ENCODE measurements at regions not wholly inside any gene's neighbourhood (a gene's known extent, or its start where the extent isn't known, plus 50 kb on each side); places are given as distances from the start of the nearest gene placed in this dataset.
"Not testable (repeated sequence)": the region's sequence is repeated elsewhere in the genome, so short reads cannot be mapped to it uniquely, and the experiment has no call there.

- Histone ChIP-seq H3K9ac (ENCODE audit: low read length) (no peak overlapping the region), H3K4me1 (ENCODE audit: control insufficient read depth, low read depth, low read length) (no peaks in the 10 kb centered on the region), H3K36me3 (ENCODE audit: control insufficient read depth, low read depth, low read length) (no peaks in the 10 kb centered on the region), H3K27me3 (ENCODE audit: control insufficient read depth, insufficient read depth, low read length) (no peaks in the 10 kb centered on the region), H3K4me3 (ENCODE audit: low read length) (no peak overlapping the region), H3K27ac (ENCODE audit: low read length) (no peak overlapping the region), H3K9me3 (ENCODE audit: control insufficient read depth, low read depth, low read length) (no peaks in the 10 kb centered on the region)
These were observed 145.7 kb upstream of the FERD3L start for GRCh38 chr7:19290968-19291367.

DNA sequence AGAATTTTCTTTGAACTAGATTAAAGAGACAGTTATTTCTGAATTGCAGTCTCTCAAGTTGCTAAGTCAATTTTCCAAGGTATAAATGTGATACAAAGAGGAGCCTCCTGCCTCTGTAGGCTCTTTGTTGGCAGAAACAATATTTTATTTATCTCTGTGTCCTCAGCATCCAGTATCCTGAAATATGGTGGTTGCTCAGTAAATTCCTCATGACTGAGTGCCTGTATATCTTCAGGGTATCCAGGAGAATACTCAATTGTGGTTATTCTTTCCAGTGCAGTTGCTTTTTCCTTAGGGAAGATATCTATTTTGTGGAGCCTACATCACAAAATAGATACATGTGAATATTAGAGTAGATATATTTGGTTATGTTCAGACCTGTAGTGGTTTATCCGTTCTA is 144.8 kb upstream of the FERD3L start:
- H3K9ac ChIP-seq (ENCODE audit: low read length), result no peak overlapping the region
- H3K36me3 ChIP-seq (ENCODE audit: control insufficient read depth, low read depth, low read length), result no peaks in the 10 kb centered on the region
- no peak overlapping the region for H3K27ac ChIP-seq (ENCODE audit: low read length)

DNA sequence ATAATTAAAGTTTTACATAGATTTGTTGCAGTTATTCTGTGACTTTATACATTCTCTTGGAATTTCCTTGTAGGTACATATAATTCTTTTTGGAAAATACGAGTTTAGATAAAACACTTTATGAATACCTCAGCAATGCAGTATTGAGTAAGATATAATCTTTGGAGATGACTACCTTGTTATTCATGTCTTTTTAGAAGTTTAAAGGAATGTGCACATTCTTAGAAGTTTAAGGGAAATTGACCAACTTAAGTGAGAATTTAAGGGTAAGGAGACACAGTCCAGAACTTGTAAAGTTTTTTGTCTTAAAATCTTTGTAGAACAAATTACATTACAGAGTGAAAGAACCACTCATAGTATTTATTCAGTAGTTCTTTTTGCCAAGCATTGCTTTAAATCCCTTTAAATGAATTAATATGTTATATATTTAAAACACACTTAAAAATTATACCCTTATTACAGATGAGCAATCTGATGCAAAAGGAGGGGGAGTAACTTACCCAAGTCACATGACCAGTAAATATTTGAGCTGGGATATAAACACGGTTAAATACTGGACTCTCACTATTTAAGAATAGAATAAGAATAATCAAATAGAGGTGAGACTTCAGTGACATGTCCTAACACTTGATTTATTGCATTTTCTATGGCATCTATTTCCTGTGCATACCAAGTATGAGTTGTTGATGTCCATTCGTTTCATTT is 139.5 kb upstream of the FERD3L start:
- H3K27ac ChIP-seq (ENCODE audit: low read length), result no peak overlapping the region
- no peak overlapping the region for H3K9ac ChIP-seq (ENCODE audit: low read length)
- H3K27me3 ChIP-seq (ENCODE audit: control insufficient read depth, insufficient read depth, low read length), result no peaks in the 10 kb centered on the region
- no peaks in the 10 kb centered on the region for H3K36me3 ChIP-seq (ENCODE audit: control insufficient read depth, low read depth, low read length)
- H3K4me1 ChIP-seq (ENCODE audit: control insufficient read depth, low read depth, low read length), result no peaks in the 10 kb centered on the region
- no peaks in the 10 kb centered on the region for H3K9me3 ChIP-seq (ENCODE audit: control insufficient read depth, low read depth, low read length)
- no peak overlapping the region for H3K4me3 ChIP-seq (ENCODE audit: low read length)

More for the DNA sequence above, 144.8 kb upstream of the FERD3L start:
- Histone ChIP-seq H3K9me3 (ENCODE audit: control insufficient read depth, low read depth, low read length) (no peaks in the 10 kb centered on the region), H3K27me3 (ENCODE audit: control insufficient read depth, insufficient read depth, low read length) (no peaks in the 10 kb centered on the region), H3K4me1 (ENCODE audit: control insufficient read depth, low read depth, low read length) (no peaks in the 10 kb centered on the region), H3K4me3 (ENCODE audit: low read length) (no peak overlapping the region)

DNA sequence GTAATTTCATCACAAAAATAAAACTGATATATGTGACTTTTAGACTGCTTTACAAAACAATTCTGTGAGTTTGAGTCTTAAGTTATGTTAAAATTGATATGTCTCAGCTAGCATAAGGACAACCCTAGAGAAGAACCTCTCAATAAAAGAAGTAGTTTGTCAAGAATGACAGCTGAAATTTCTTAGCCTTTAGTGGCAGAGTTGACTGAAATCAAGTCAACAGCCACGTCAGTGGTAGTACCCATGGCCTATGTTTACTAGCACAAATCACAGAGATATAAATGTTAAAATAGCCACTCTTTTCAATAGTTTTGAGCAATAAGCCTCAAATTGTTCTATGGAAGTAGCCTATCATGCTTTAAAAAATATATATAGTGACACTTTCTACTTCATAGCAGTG is 138.9 kb upstream of the FERD3L start:
- no peak overlapping the region for H3K27ac ChIP-seq (ENCODE audit: low read length)
- H3K27me3 ChIP-seq (ENCODE audit: control insufficient read depth, insufficient read depth, low read length), result no peaks in the 10 kb centered on the region
- H3K36me3 ChIP-seq (ENCODE audit: control insufficient read depth, low read depth, low read length), result no peaks in the 10 kb centered on the region
- H3K9me3 ChIP-seq (ENCODE audit: control insufficient read depth, low read depth, low read length), result no peaks in the 10 kb centered on the region
- H3K4me1 ChIP-seq (ENCODE audit: control insufficient read depth, low read depth, low read length), result no peaks in the 10 kb centered on the region
- H3K4me3 ChIP-seq (ENCODE audit: low read length), result no peak overlapping the region
- H3K9ac ChIP-seq (ENCODE audit: low read length), result no peak overlapping the region

- no peaks in the 10 kb centered on the region for H3K4me1 ChIP-seq (ENCODE audit: control insufficient read depth, low read depth, low read length)
- H3K36me3 ChIP-seq (ENCODE audit: control insufficient read depth, low read depth, low read length), result no peaks in the 10 kb centered on the region
- no peaks in the 10 kb centered on the region for H3K27me3 ChIP-seq (ENCODE audit: control insufficient read depth, insufficient read depth, low read length)
- no peak overlapping the region for H3K27ac ChIP-seq (ENCODE audit: low read length)
- H3K9ac ChIP-seq (ENCODE audit: low read length), result no peak overlapping the region
- no peaks in the 10 kb centered on the region for H3K9me3 ChIP-seq (ENCODE audit: control insufficient read depth, low read depth, low read length)
- no peak overlapping the region for H3K4me3 ChIP-seq (ENCODE audit: low read length)
These were observed 129.8 kb upstream of the FERD3L start for GRCh38 chr7:19275000-19275399.

GRCh38 chr7:19272329-19272728 is 127.1 kb upstream of the FERD3L start:
- H3K4me1 ChIP-seq (ENCODE audit: control insufficient read depth, low read depth, low read length); H3K27ac ChIP-seq (ENCODE audit: low read length); H3K4me3 ChIP-seq (ENCODE audit: low read length); H3K27me3 ChIP-seq (ENCODE audit: control insufficient read depth, insufficient read depth, low read length); H3K36me3 ChIP-seq (ENCODE audit: control insufficient read depth, low read depth, low read length); H3K9ac ChIP-seq (ENCODE audit: low read length); H3K9me3 ChIP-seq (ENCODE audit: control insufficient read depth, low read depth, low read length): not testable (repeated sequence)

GRCh38 chr7:19269301-19269700 is 124.1 kb upstream of the FERD3L start:
- Histone ChIP-seq H3K4me1 (ENCODE audit: control insufficient read depth, low read depth, low read length) (no peaks in the 10 kb centered on the region), H3K27me3 (ENCODE audit: control insufficient read depth, insufficient read depth, low read length) (no peaks in the 10 kb centered on the region), H3K27ac (ENCODE audit: low read length) (no peak overlapping the region), H3K9ac (ENCODE audit: low read length) (no peak overlapping the region), H3K4me3 (ENCODE audit: low read length) (no peak overlapping the region), H3K36me3 (ENCODE audit: control insufficient read depth, low read depth, low read length) (no peaks in the 10 kb centered on the region), H3K9me3 (ENCODE audit: control insufficient read depth, low read depth, low read length) (no peaks in the 10 kb centered on the region)

- Histone ChIP-seq H3K27ac (ENCODE audit: low read length) (no peak overlapping the region), H3K36me3 (ENCODE audit: control insufficient read depth, low read depth, low read length) (no peaks in the 10 kb centered on the region), H3K27me3 (ENCODE audit: control insufficient read depth, insufficient read depth, low read length) (no peaks in the 10 kb centered on the region), H3K9ac (ENCODE audit: low read length) (no peak overlapping the region), H3K4me3 (ENCODE audit: low read length) (no peak overlapping the region), H3K9me3 (ENCODE audit: control insufficient read depth, low read depth, low read length) (no peaks in the 10 kb centered on the region), H3K4me1 (ENCODE audit: control insufficient read depth, low read depth, low read length) (no peaks in the 10 kb centered on the region)
These were observed 123.5 kb upstream of the FERD3L start for GRCh38 chr7:19268737-19269136.

GRCh38 chr7:19262826-19263225 is 117.6 kb upstream of the FERD3L start:
- H3K4me3 ChIP-seq (ENCODE audit: low read length), result no peak overlapping the region
- H3K27me3 ChIP-seq (ENCODE audit: control insufficient read depth, insufficient read depth, low read length), result no peaks in the 10 kb centered on the region
- no peak overlapping the region for H3K9ac ChIP-seq (ENCODE audit: low read length)
- no peaks in the 10 kb centered on the region for H3K4me1 ChIP-seq (ENCODE audit: control insufficient read depth, low read depth, low read length)
- no peak overlapping the region for H3K27ac ChIP-seq (ENCODE audit: low read length)
- no peaks in the 10 kb centered on the region for H3K36me3 ChIP-seq (ENCODE audit: control insufficient read depth, low read depth, low read length)
- no peaks in the 10 kb centered on the region for H3K9me3 ChIP-seq (ENCODE audit: control insufficient read depth, low read depth, low read length)

DNA sequence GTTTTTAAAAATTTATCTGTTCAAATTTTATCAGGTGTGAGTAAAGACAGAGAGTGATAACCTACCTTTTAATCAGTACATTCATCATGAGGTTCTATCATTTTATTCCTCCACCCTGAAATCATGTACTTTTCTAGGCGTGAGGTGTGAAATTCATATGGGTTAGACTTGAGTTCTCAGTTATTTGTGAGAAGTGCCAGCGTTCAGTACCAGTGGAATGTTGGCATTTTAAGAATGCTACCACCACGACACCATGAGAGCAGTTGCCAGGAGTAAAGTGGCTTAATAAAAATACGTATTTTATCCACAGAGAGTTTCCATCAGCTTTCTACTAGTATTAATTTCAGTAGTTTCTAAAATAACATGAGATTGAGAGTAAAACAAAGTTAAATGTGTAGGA is 104.1 kb upstream of the FERD3L start:
- H3K27ac ChIP-seq (ENCODE audit: low read length), result no peak overlapping the region
- no peaks in the 10 kb centered on the region for H3K27me3 ChIP-seq (ENCODE audit: control insufficient read depth, insufficient read depth, low read length)
- H3K9ac ChIP-seq (ENCODE audit: low read length), result no peak overlapping the region
- H3K4me3 ChIP-seq (ENCODE audit: low read length), result no peak overlapping the region
- H3K9me3 ChIP-seq (ENCODE audit: control insufficient read depth, low read depth, low read length), result no peaks in the 10 kb centered on the region
- H3K36me3 ChIP-seq (ENCODE audit: control insufficient read depth, low read depth, low read length), result no peaks in the 10 kb centered on the region
- H3K4me1 ChIP-seq (ENCODE audit: control insufficient read depth, low read depth, low read length), result no peaks in the 10 kb centered on the region

DNA sequence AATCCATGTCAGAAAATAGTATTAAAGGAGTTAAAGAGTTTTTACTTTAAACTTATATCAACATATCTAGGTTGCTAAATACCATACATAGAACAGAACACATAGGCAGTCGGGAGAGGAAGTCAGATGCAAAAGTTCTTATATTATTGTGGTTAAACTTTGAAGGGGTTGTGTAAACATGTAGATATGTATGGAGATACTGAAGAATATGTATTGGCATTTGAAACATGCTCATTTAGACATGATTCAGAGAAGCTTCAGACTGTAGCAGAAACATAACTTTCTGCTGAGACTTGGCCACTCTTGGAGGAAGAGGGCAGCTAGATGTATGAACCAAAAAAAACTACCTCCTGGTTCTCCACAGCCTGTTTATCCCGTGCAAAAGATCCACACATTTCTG is 103.5 kb upstream of the FERD3L start:
- Histone ChIP-seq H3K9ac (ENCODE audit: low read length) (no peak overlapping the region), H3K36me3 (ENCODE audit: control insufficient read depth, low read depth, low read length) (no peaks in the 10 kb centered on the region), H3K27me3 (ENCODE audit: control insufficient read depth, insufficient read depth, low read length) (no peaks in the 10 kb centered on the region), H3K9me3 (ENCODE audit: control insufficient read depth, low read depth, low read length) (no peaks in the 10 kb centered on the region), H3K4me1 (ENCODE audit: control insufficient read depth, low read depth, low read length) (no peaks in the 10 kb centered on the region), H3K27ac (ENCODE audit: low read length) (no peak overlapping the region), H3K4me3 (ENCODE audit: low read length) (no peak overlapping the region)

- Histone ChIP-seq H3K27me3 (ENCODE audit: control insufficient read depth, insufficient read depth, low read length) (no peaks in the 10 kb centered on the region), H3K9me3 (ENCODE audit: control insufficient read depth, low read depth, low read length) (no peaks in the 10 kb centered on the region), H3K4me3 (ENCODE audit: low read length) (no peak overlapping the region), H3K4me1 (ENCODE audit: control insufficient read depth, low read depth, low read length) (no peaks in the 10 kb centered on the region), H3K27ac (ENCODE audit: low read length) (no peak overlapping the region), H3K9ac (ENCODE audit: low read length) (no peak overlapping the region), H3K36me3 (ENCODE audit: control insufficient read depth, low read depth, low read length) (no peaks in the 10 kb centered on the region)
These were observed 102.9 kb upstream of the FERD3L start for GRCh38 chr7:19248115-19248514.

All from iPS-18a (cell line).